B cell (primary cell): ENCODE measurements at regions not wholly inside any gene's neighbourhood (a gene's known extent, or its start where the extent isn't known, plus 50 kb on each side); places are given as distances from the start of the nearest gene placed in this dataset.

Experiments
- EZH2 ChIP-seq: IDR thresholded peaks from 2 replicates; pipeline ENCODE4 v1.6.1; 2012; ENCODE audit warnings: borderline replicate concordance, low read depth, mild to moderate bottlenecking, moderate library complexity, low read length; ENCODE audit not compliant: insufficient read depth, poor library complexity, severe bottlenecking
- TF ChIP-seq, protein P1 (sequence below): fragments of 200-600 bp; IDR thresholded peaks from one replicate; pipeline ENCODE4 v1.8.0; 2022; ENCODE audit warnings: antibody characterized with exemption, mild to moderate bottlenecking

GRCh38 chr16:85283305-85284050 lies 171.2 kb upstream of the CIBAR2 start:
- TF ChIP-seq, protein P1, sequence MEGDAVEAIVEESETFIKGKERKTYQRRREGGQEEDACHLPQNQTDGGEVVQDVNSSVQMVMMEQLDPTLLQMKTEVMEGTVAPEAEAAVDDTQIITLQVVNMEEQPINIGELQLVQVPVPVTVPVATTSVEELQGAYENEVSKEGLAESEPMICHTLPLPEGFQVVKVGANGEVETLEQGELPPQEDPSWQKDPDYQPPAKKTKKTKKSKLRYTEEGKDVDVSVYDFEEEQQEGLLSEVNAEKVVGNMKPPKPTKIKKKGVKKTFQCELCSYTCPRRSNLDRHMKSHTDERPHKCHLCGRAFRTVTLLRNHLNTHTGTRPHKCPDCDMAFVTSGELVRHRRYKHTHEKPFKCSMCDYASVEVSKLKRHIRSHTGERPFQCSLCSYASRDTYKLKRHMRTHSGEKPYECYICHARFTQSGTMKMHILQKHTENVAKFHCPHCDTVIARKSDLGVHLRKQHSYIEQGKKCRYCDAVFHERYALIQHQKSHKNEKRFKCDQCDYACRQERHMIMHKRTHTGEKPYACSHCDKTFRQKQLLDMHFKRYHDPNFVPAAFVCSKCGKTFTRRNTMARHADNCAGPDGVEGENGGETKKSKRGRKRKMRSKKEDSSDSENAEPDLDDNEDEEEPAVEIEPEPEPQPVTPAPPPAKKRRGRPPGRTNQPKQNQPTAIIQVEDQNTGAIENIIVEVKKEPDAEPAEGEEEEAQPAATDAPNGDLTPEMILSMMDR, result no peak
- TF ChIP-seq EZH2, result no peak
